Psoas muscle (tissue), 7 donors: ENCODE measurements at regions not wholly inside any gene's neighbourhood (a gene's known extent, or its start where the extent isn't known, plus 50 kb on each side); places are given as distances from the start of the nearest gene placed in this dataset.
A peak's percentile ranks its signal among the peaks of the same experiment; 100 is the strongest.

ENCODE experiments used
- ATAC-seq, 4 donors: fragments of 200-7000 bp; cut with Tn5 transposase; one replicate each; pipeline ENCODE4 v1.9.1; 2020; ENCODE audit warnings: moderate library complexity in 3 of 4, mild to moderate bottlenecking in 2 of 4
- DNase-seq, 2 donors: peaks; one replicate each; pipeline ENCODE4 v3.0.0-alpha.2; 2020
- H3K27ac ChIP-seq: fragments of 200-600 bp; one replicate; pipeline ENCODE4 v1.8.0; 2022
- H3K27me3 ChIP-seq, 3 donors: fragments of 200-600 bp in 1 of 3; one replicate each; pipeline versions ENCODE4 v1.6.1 to v1.8.0; 2013 to 2022; ENCODE audit warnings: low read length in 2 of 3, mild to moderate bottlenecking in 2 of 3, moderate library complexity in 1 of 3; ENCODE audit not compliant: insufficient read depth in 3 of 3
- H3K36me3 ChIP-seq, 2 donors: fragments of 200-600 bp in 1 of 2; one replicate each; pipeline versions ENCODE4 v1.6.1 to v1.8.0; 2013 to 2022; ENCODE audit warnings: low read depth in 1 of 2, mild to moderate bottlenecking in 1 of 2, moderate library complexity in 1 of 2; ENCODE audit not compliant: insufficient read depth in 1 of 2
- H3K4me1 ChIP-seq: fragments of 200-600 bp; one replicate; pipeline ENCODE4 v1.8.0; 2022
- H3K4me3 ChIP-seq: fragments of 200-600 bp; one replicate; pipeline ENCODE4 v1.8.0; 2022; ENCODE audit warnings: mild to moderate bottlenecking
- H3K9me3 ChIP-seq: fragments of 200-600 bp; one replicate; pipeline ENCODE4 v1.8.0; 2022
- WGBS, 3 donors: extraction: QIAGEN DNeasy Blood & Tissue Kit; methylation state at CpG; one replicate each; pipeline versions ENCODE4 v1.1.6 to v1.1.7; 2013; 5-methylcytosine and 5-hydroxymethylcytosine counted together
- intact Hi-C, 2 donors: fragments of 100-400 bp; cut with DNase I; formaldehyde crosslinking; loops; one replicate each; pipeline versions ENCODE4 v1.11.0 to v1.14.2; 2022
- TF ChIP-seq, protein P1 (sequence below): fragments of 200-600 bp; IDR thresholded peaks from one replicate; pipeline ENCODE4 v1.8.0; 2022; ENCODE audit warnings: antibody characterized with exemption
- donor health status: healthy with polysubstance abuse.
- donor health status: DM: no; HTN: no; CAD: no; lungs with moderate emphysema.
- donor health status: Bipolar disorder and iron deficiency.
- donor health status: healthy.
- donor health status: DM: yes; HTN: yes; CAD: no.
- donor health status: DM: no; HTN: no; CAD: no.
- donor health status: DM: yes; HTN: yes; CAD: no.

DNA sequence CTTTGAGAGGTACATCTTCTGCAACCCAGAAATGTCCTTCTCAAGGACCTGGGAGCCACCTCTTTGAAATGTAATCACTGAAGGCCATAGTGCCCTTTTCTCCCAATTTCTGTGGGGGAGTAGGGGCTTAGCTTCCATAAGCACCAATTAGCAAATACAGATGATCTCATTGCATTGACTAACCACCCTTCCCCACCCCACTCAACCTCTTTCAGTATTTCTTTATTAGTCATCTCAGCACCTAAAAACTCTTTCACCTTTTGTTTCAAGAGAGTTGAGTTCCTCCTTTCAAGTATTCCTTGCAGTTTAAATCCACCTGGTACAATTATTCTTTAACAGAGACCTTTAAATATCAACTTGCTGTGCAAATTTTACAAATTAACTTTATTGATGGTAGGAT, 1011.8 kb upstream of the CDH2 start:
- no peaks in the 10 kb centered on the region for H3K27me3 ChIP-seq
- TF ChIP-seq, protein P1, sequence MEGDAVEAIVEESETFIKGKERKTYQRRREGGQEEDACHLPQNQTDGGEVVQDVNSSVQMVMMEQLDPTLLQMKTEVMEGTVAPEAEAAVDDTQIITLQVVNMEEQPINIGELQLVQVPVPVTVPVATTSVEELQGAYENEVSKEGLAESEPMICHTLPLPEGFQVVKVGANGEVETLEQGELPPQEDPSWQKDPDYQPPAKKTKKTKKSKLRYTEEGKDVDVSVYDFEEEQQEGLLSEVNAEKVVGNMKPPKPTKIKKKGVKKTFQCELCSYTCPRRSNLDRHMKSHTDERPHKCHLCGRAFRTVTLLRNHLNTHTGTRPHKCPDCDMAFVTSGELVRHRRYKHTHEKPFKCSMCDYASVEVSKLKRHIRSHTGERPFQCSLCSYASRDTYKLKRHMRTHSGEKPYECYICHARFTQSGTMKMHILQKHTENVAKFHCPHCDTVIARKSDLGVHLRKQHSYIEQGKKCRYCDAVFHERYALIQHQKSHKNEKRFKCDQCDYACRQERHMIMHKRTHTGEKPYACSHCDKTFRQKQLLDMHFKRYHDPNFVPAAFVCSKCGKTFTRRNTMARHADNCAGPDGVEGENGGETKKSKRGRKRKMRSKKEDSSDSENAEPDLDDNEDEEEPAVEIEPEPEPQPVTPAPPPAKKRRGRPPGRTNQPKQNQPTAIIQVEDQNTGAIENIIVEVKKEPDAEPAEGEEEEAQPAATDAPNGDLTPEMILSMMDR, result no peak
- DNase-seq (no peak), ATAC-seq (no peak)
- H3K9me3 ChIP-seq, result no peaks in the 10 kb centered on the region
- no peak overlapping the region for H3K4me3 ChIP-seq
- intact Hi-C loops, result no loop called here
- no peak overlapping the region for H3K27ac ChIP-seq
- H3K36me3 ChIP-seq, result no peaks in the 10 kb centered on the region
- no peaks in the 10 kb centered on the region for H3K4me1 ChIP-seq

DNA sequence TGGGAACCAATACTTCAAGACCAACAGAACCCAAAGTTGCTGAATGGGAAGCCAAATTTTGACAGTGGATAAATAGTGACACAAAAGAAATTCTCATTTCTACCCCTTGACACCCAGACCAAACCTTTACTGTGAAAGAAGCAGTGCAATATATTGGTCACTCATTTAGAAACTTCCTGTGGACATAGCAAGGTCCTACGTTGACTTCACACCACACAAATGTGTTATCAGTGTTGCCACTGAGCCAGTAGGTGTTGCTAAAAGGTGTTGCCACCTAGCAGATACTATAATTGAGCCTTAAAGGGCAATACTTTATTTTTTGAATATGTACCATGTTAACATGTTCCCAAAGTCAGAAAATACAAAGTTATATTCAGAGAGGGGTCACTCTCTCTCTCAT, 1008.9 kb upstream of the CDH2 start:
- Histone ChIP-seq H3K4me3 (no peak overlapping the region), H3K4me1 (no peaks in the 10 kb centered on the region), H3K36me3 (no peaks in the 10 kb centered on the region), H3K27ac (no peak overlapping the region), H3K9me3 (no peaks in the 10 kb centered on the region), H3K27me3 (no peaks in the 10 kb centered on the region)
- TF ChIP-seq, protein P1, result no peak
- no peak for DNase-seq
- intact Hi-C loops, result no loop called here
- WGBS, 3 donors, result 40 to 50% (median 41%) methylated on average over 1 of the region's 1 CpG
- no peak for ATAC-seq

DNA sequence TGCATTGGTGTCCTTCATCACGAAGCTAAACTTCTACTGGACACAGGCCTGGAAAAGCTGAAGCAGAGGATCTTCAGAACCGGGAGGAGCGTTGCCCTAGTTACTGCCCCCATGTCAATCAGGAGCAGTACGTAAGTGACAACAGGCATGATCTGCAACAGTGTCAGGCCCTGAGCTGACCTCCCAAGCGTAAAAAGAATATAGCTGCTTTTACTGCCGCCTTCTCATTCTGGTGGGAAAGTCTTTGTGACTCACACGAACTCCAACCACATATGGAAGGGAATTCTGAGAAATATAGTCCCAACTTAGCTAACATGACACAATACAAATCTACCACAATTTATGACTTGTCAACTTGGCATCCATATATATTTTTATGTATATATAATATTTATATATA, 1007.7 kb upstream of the CDH2 start:
- Histone ChIP-seq H3K36me3 (no peaks in the 10 kb centered on the region), H3K27me3 (no peaks in the 10 kb centered on the region), H3K4me3 (no peak overlapping the region), H3K9me3 (no peaks in the 10 kb centered on the region), H3K27ac (no peak overlapping the region), H3K4me1 (no peaks in the 10 kb centered on the region)
- DNase-seq, result no peak
- WGBS, 3 donors, result 69 to 72% (median 71%) methylated on average over 7 of the region's 7 CpGs
- intact Hi-C loops, result no loop called here
- TF ChIP-seq, protein P1, result no peak
- ATAC-seq, result no peak

DNA sequence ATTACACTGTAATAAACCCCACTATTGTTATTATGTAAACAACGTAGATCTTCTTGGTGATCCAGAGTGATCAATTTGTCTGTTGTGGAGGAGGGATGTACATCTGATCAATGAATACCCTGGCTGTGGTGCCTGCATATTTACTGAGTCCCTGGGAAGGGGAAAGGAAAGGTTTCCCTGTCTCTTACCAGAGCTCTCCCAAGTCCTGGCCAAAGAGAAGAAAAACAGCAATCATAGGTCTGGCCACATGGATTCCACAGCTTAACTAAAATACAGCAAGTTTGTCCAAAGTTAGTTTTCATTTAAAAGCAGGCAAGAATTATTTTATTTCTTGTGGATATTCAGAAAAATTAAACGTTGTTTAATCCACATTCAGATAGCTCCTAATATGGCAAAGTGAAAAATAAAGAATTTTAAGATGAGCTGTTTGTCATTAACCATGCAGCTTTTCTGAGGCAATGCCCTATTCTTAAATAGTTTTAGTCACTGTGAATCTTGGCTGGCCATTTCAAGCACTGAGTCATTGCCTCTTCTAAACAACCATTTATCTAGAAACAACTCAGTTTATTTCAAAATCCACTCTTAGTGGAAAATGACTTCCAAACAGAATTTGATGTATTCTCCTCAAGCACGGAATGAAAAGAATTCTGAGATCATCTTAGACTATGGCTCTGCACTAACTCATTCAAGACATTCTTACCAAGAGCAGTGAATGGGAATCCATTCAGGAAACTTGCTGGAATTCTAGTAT, 1004.4 kb upstream of the CDH2 start:
- no peak overlapping the region for H3K4me3 ChIP-seq
- ATAC-seq (peak in 2 of 4 donors; percentile 27 to 37), DNase-seq (no peak)
- TF ChIP-seq, protein P1, result no peak
- no peaks in the 10 kb centered on the region for H3K9me3 ChIP-seq
- no peaks in the 10 kb centered on the region for H3K27me3 ChIP-seq
- 46 to 61% (median 49%) methylated on average over 3 of the region's 3 CpGs for WGBS, 3 donors
- H3K27ac ChIP-seq, result no peak overlapping the region
- intact Hi-C loops, result no loop called here
- no peaks in the 10 kb centered on the region for H3K4me1 ChIP-seq
- no peaks in the 10 kb centered on the region for H3K36me3 ChIP-seq

DNA sequence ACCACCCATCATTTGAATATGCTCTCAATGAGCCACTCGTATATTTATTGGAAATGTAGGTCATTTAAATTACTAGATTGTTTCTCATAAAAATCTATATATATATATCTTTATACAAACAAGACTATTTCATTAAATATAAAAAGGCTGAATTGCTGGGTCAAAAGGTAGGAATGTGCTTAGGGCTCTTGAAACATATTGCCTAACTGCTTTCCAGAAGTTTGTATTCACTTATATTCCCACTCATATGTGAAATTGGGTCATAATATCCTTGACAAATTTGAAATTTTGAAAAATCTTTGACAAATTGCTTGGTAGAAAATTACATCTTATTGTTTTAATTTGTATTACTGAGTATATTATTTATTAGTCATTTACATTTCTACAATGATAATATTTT, 999.8 kb upstream of the CDH2 start:
- Histone ChIP-seq H3K9me3 (no peaks in the 10 kb centered on the region), H3K36me3 (no peaks in the 10 kb centered on the region), H3K4me3 (no peak overlapping the region), H3K4me1 (no peaks in the 10 kb centered on the region), H3K27me3 (no peaks in the 10 kb centered on the region), H3K27ac (no peak overlapping the region)
- intact Hi-C loops, result no loop called here
- TF ChIP-seq, protein P1, result no peak
- no peak for ATAC-seq
- WGBS, 3 donors, result 82 to 88% (median 85%) methylated on average over 1 of the region's 1 CpG
- DNase-seq, result no peak
